WERI-Rb-1 (cell line): ENCODE measurements at regions not wholly inside any gene's neighbourhood (a gene's known extent, or its start where the extent isn't known, plus 50 kb on each side); places are given as distances from the start of the nearest gene placed in this dataset.

Source experiments
- DNase-seq: peaks from one replicate; pipeline ENCODE4 v3.0.0-alpha.2; 2020
- H3K27ac ChIP-seq: fragments of 250-450 bp; sonication (Bioruptor Pico); 2 replicates; pipeline ENCODE4 v1.5.1; 2020; ENCODE audit warnings: mild to moderate bottlenecking, moderate library complexity
- H3K27me3 ChIP-seq: fragments of 250-450 bp; sonication (Bioruptor Pico); 2 replicates; pipeline ENCODE4 v1.5.1; 2021; ENCODE audit warnings: mild to moderate bottlenecking, low read depth, moderate library complexity; ENCODE audit not compliant: insufficient read depth, severe bottlenecking
- H3K36me3 ChIP-seq: fragments of 250-450 bp; sonication (Bioruptor Pico); 2 replicates; pipeline ENCODE4 v1.5.1; 2020; ENCODE audit warnings: mild to moderate bottlenecking, moderate library complexity
- H3K4me3 ChIP-seq: 2 replicates; pipeline ENCODE4 v1.5.1; 2011; ENCODE audit warnings: low read depth, mild to moderate bottlenecking, control low read depth, low read length
- H3K9me3 ChIP-seq: fragments of 250-450 bp; sonication (Bioruptor Pico); 2 replicates; pipeline ENCODE4 v1.5.1; 2021; ENCODE audit warnings: mild to moderate bottlenecking, moderate library complexity; ENCODE audit not compliant: severe bottlenecking
- TF ChIP-seq, protein P1 (sequence below): IDR thresholded peaks from 2 replicates; pipeline ENCODE4 v1.5.1; 2011; ENCODE audit warnings: low read depth, mild to moderate bottlenecking, control low read depth, inconsistent platforms, low read length

DNA sequence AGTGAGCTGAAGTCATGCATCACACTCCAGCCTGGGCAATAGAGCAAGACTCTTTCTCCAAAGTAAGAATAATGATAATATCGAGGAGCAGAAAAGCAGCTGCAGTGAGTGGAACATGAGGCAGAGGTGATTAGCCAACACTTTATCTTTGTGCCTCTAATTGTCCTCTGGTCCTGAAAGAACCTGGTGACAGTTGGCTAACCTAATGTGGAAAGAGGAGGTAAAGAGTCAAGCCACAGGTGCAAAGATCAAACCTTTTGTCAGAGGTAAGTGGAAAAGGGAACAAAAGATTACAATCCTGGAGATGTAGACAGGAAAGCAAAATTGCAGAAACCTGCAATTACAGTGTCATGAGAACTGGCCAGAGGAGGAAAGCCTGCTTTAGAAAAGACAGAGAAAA is 53.5 kb upstream of the LCLAT1 start:
- no peaks in the 10 kb centered on the region for H3K9me3 ChIP-seq
- H3K4me3 ChIP-seq, result no peak overlapping the region
- no peaks in the 10 kb centered on the region for H3K36me3 ChIP-seq
- no peaks in the 10 kb centered on the region for H3K27me3 ChIP-seq
- no peak for DNase-seq
- no peak overlapping the region for H3K27ac ChIP-seq
- TF ChIP-seq, protein P1, sequence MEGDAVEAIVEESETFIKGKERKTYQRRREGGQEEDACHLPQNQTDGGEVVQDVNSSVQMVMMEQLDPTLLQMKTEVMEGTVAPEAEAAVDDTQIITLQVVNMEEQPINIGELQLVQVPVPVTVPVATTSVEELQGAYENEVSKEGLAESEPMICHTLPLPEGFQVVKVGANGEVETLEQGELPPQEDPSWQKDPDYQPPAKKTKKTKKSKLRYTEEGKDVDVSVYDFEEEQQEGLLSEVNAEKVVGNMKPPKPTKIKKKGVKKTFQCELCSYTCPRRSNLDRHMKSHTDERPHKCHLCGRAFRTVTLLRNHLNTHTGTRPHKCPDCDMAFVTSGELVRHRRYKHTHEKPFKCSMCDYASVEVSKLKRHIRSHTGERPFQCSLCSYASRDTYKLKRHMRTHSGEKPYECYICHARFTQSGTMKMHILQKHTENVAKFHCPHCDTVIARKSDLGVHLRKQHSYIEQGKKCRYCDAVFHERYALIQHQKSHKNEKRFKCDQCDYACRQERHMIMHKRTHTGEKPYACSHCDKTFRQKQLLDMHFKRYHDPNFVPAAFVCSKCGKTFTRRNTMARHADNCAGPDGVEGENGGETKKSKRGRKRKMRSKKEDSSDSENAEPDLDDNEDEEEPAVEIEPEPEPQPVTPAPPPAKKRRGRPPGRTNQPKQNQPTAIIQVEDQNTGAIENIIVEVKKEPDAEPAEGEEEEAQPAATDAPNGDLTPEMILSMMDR, result no peak

DNA sequence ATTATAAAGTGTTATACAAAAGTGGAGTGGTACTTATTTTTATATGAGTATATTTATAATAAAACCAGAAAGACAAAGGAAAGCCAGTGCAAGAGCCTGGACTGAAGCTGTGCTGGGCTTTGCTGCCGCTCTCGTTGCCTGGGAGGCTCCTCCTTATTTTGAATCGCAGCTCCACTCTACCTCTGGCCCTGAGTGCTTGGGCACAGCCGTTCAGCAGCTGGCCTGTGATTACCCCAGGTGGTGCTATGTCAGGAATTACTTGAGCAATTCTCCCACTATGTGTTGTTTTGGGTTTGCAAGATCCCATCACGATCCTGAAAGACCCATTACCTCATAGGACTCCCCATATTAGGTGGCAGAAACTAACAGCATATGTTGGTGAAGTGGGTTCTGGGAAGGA is 53.0 kb upstream of the LCLAT1 start:
- no peak for DNase-seq
- TF ChIP-seq, protein P1, result no peak
- Histone ChIP-seq H3K9me3 (no peaks in the 10 kb centered on the region), H3K27me3 (no peaks in the 10 kb centered on the region), H3K27ac (no peak overlapping the region), H3K36me3 (no peaks in the 10 kb centered on the region), H3K4me3 (no peak overlapping the region)

DNA sequence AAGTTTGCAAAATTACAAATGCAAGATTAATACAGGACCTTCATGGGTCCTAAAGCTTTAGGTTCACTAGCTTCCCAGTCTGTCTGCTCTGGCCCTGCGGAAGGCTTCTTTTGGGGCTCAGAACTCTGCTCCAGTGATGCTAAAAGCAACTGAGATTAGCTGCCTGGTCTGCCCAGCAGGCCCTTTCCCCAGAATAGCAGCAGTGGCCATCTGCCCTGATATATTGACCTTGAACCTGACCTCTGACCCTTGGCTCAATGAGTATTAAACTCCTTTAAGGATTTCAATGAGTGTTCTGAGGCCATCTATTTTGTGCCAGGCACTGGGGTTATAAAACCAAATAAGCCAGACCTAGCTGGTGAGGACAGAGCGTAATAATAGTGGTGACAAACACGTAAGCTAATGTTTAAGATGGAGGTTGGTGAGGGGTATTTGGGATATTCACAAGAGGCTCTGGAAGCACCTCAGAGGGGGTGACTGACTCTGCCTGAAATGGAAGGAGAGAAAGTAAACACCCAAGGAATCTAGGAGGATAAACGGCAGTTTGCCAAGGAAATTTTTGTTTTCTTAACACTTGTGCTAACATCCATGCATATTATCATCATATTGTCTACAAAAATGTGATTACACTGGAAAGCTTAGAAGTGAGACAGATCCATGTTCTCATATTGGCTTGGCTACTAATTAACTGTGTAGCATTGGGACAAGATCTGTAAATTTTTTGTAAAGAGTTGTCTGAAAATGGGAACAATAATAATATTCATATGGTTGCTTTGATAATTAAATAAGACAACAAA is 50.4 kb upstream of the LCLAT1 start:
- TF ChIP-seq, protein P1, result no peak
- no peak overlapping the region for H3K27ac ChIP-seq
- H3K4me3 ChIP-seq, result no peak overlapping the region

More for the DNA sequence above, 50.4 kb upstream of the LCLAT1 start:
- Histone ChIP-seq H3K9me3 (no peaks in the 10 kb centered on the region), H3K36me3 (no peaks in the 10 kb centered on the region), H3K27me3 (no peaks in the 10 kb centered on the region)
- no peak for DNase-seq
